ENCODE measurements at regions not wholly inside any gene's neighbourhood (a gene's known extent, or its start where the extent isn't known, plus 50 kb on each side); places are given as distances from the start of the nearest gene placed in this dataset.

DNA sequence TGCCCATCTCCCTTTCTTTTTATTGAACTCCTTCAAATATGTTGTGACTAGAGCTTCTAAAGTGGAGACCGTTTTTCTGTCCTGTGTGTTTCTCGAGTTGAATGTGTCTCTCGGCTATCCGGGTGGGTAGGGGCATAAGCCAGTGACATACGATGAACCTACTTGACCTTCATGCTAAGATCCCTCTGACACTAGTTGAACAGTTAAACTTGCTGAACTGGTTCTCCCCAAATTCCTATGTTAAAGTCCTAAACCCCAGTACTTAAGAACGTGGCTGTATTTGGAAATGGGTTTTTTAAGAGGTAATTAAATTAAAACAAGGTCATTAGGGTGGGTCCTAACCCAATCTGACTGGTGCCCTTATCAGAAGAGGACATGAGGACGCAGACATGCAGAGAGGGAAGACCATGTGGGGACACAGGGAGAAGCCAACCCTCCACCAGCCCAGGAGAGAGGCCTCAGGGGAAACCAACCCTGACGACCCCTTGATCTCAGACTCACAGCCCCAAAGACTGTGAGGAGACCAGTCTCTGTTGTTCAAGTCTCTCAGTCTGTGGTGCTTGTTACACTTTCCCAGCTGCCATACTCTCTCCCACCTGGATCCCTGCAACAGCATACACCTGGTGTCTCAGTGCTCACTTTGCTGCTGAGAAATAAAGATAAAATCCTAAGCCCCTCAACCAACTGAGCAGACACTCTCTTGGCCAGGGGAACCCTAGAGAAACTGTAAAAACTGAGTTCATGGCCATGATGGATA, 208.4 kb downstream of the MYLK4 start:
- no peak overlapping the region for H3K4me3 ChIP-seq (ENCODE audit: low read depth, low read length)
- TF ChIP-seq CTCF (IDR thresholded peaks at IDR 0.05; ENCODE audit: low read depth, low read length) (no peak), MAX (IDR thresholded peaks at IDR 0.05; ENCODE audit: low read depth, low read length) (no peak), POLR2A (IDR thresholded peaks at IDR 0.05; ENCODE audit: extremely low read depth, insufficient read length) (no peak), MYC (IDR thresholded peaks at IDR 0.05; ENCODE audit: low read depth, low read length) (no peak)
- DNase-seq (ENCODE audit: low read depth), result no peak

DNA sequence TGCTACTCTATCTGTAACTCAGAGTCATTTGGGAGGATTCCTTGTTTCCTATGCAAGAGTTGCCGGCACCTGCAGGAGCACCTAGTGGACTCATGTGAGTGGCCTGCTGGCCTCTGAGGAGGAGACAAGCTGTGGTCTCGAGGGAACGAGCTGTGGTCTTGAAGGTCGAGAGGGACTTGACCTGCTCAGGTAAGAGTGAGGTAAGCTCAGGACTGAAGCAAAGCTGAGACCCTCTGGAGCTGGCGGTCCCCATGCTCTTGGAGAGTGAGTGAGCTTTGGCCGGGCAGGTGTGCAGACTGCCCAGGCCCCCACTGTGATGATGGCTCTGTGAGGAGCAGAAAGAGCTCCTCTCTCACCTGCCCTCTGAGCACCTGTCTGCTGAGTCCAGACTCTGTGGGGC, 214.3 kb downstream of the MYLK4 start:
- H3K4me3 ChIP-seq (ENCODE audit: low read depth, low read length), result no peak overlapping the region
- TF ChIP-seq CTCF (IDR thresholded peaks at IDR 0.05; ENCODE audit: low read depth, low read length) (no peak), MAX (IDR thresholded peaks at IDR 0.05; ENCODE audit: low read depth, low read length) (no peak), POLR2A (IDR thresholded peaks at IDR 0.05; ENCODE audit: extremely low read depth, insufficient read length) (no peak), MYC (IDR thresholded peaks at IDR 0.05; ENCODE audit: low read depth, low read length) (no peak)
- DNase-seq (ENCODE audit: low read depth), result no peak

DNA sequence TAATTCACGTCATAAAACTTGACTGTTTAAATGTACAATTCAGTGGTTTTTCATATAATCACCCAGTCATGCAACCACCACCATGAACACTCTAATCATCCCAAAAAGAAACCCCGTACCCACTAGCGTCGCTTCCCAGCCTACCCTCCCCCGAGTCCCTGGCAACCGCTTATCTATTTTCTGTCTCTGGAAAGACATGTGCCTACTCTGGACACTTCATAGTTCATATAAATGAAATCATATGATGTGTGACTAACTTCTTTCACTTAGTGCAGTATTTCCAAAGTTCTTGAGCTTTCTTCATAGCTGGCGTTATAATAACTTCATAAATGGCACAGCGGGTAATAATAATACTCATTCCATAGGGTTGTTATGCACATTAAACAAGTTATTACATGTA, 215.2 kb downstream of the MYLK4 start:
- TF ChIP-seq MYC (IDR thresholded peaks at IDR 0.05; ENCODE audit: low read depth, low read length), result no peak
- no peak for TF ChIP-seq CTCF (IDR thresholded peaks at IDR 0.05; ENCODE audit: low read depth, low read length)
- TF ChIP-seq POLR2A (IDR thresholded peaks at IDR 0.05; ENCODE audit: extremely low read depth, insufficient read length), result no peak
- no peak for TF ChIP-seq MAX (IDR thresholded peaks at IDR 0.05; ENCODE audit: low read depth, low read length)
- no peak overlapping the region for H3K4me3 ChIP-seq (ENCODE audit: low read depth, low read length)
- DNase-seq (ENCODE audit: low read depth), result no peak

- H3K4me3 ChIP-seq (ENCODE audit: low read depth, low read length), result no peak overlapping the region
- peak; percentile 89 for DNase-seq (ENCODE audit: low read depth)
- 0 out of 2 replicates have a peak, but pooled peaks have one; percentile 12 for TF ChIP-seq MAX (IDR thresholded peaks at IDR 0.05; ENCODE audit: low read depth, low read length)
- no peak for TF ChIP-seq CTCF (IDR thresholded peaks at IDR 0.05; ENCODE audit: low read depth, low read length)
Measured at GRCh38 chr6:2534406-2535042, 216.2 kb downstream of the MYLK4 start.

- TF ChIP-seq MYC (IDR thresholded peaks at IDR 0.05; ENCODE audit: low read depth, low read length) (no peak), POLR2A (IDR thresholded peaks at IDR 0.05; ENCODE audit: extremely low read depth, insufficient read length) (no peak), CTCF (IDR thresholded peaks at IDR 0.05; ENCODE audit: low read depth, low read length) (no peak), MAX (IDR thresholded peaks at IDR 0.05; ENCODE audit: low read depth, low read length) (no peak; the same call in 1 of the 2 replicates)
- no peak overlapping the region for H3K4me3 ChIP-seq (ENCODE audit: low read depth, low read length)
Measured at GRCh38 chr6:2531426-2532215, 219.1 kb downstream of the MYLK4 start.

More at GRCh38 chr6:2531426-2532215, 219.1 kb downstream of the MYLK4 start:
- peak; percentile 87 for DNase-seq (ENCODE audit: low read depth)

Measured in NB4 (cell line).